DOHH2 (cell line): ENCODE measurements at regions not wholly inside any gene's neighbourhood (a gene's known extent, or its start where the extent isn't known, plus 50 kb on each side); places are given as distances from the start of the nearest gene placed in this dataset.
"Not testable (repeated sequence)": the region's sequence is repeated elsewhere in the genome, so short reads cannot be mapped to it uniquely, and the experiment has no call there.

Source experiments
- H3F3A ChIP-seq: fragments of 200-600 bp; sonication (generic), shearing (Covaris generic); 2 replicates; pipeline ENCODE4 v1.6.0; 2016; ENCODE audit warnings: antibody characterized with exemption, mild to moderate bottlenecking; ENCODE audit not compliant: control insufficient read depth, insufficient read depth
- H3K27ac ChIP-seq: fragments of 200-600 bp; sonication (generic); 2 replicates; pipeline ENCODE4 v1.5.1; 2014; ENCODE audit warnings: low read depth, mild to moderate bottlenecking, low read length, moderate library complexity
- H3K27me3 ChIP-seq: fragments of 200-600 bp; sonication (generic); 2 replicates; pipeline ENCODE4 v1.6.1; 2014; ENCODE audit warnings: mild to moderate bottlenecking, low read length, mixed read lengths; ENCODE audit not compliant: control insufficient read depth
- H3K36me3 ChIP-seq: fragments of 200-600 bp; sonication (generic); 2 replicates; pipeline ENCODE4 v1.6.1; 2014; ENCODE audit warnings: mild to moderate bottlenecking, low read length, moderate library complexity, mixed read lengths; ENCODE audit not compliant: control insufficient read depth
- H3K4me1 ChIP-seq: fragments of 200-600 bp; sonication (generic); 2 replicates; pipeline ENCODE4 v1.6.1; 2014; ENCODE audit warnings: mild to moderate bottlenecking, low read length, mixed read lengths; ENCODE audit not compliant: control insufficient read depth
- H3K4me2 ChIP-seq: fragments of 200-600 bp; sonication (generic); 2 replicates; pipeline ENCODE4 v1.6.0; 2014; ENCODE audit warnings: mild to moderate bottlenecking, low read length, moderate library complexity
- H3K4me3 ChIP-seq: fragments of 200-600 bp; sonication (generic); 2 replicates; pipeline ENCODE4 v1.5.1; 2014; ENCODE audit warnings: mild to moderate bottlenecking, low read length, mixed read lengths
- H3K79me2 ChIP-seq: fragments of 200-600 bp; sonication (generic); 2 replicates; pipeline ENCODE4 v1.6.1; 2014; ENCODE audit warnings: mild to moderate bottlenecking, low read length, mixed read lengths; ENCODE audit not compliant: control insufficient read depth
- H3K9me2 ChIP-seq: fragments of 200-600 bp; sonication (generic); replicated peaks from 2 replicates; pipeline ENCODE4 v1.6.1; 2014; ENCODE audit warnings: mild to moderate bottlenecking, low read length, mixed read lengths; ENCODE audit not compliant: control insufficient read depth
- H3K9me3 ChIP-seq: fragments of 200-600 bp; sonication (generic); 2 replicates; pipeline ENCODE4 v1.6.1; 2014; ENCODE audit warnings: antibody characterized with exemption, low read length, mixed read lengths; ENCODE audit not compliant: control insufficient read depth, insufficient read depth
- H4K20me1 ChIP-seq: fragments of 200-600 bp; sonication (generic); 2 replicates; pipeline ENCODE4 v1.6.0; 2014; ENCODE audit warnings: low read depth, mild to moderate bottlenecking, antibody characterized with exemption, low read length, moderate library complexity; ENCODE audit not compliant: control insufficient read depth, insufficient read depth
- EZH2phosphoT487 ChIP-seq: fragments of 200-600 bp; sonication (generic); IDR thresholded peaks from 2 replicates; pipeline ENCODE4 v1.6.1; 2017; ENCODE audit warnings: borderline replicate concordance, mild to moderate bottlenecking, antibody characterized with exemption, low read length, moderate library complexity, mixed read lengths
- TF ChIP-seq, protein P1 (sequence below): fragments of 200-600 bp; sonication (generic); IDR thresholded peaks from one replicate; pipeline ENCODE4 v1.5.1; 2014; ENCODE audit warnings: antibody characterized with exemption, mild to moderate bottlenecking, low read depth, low read length; ENCODE audit not compliant: poor library complexity, severe bottlenecking

DNA sequence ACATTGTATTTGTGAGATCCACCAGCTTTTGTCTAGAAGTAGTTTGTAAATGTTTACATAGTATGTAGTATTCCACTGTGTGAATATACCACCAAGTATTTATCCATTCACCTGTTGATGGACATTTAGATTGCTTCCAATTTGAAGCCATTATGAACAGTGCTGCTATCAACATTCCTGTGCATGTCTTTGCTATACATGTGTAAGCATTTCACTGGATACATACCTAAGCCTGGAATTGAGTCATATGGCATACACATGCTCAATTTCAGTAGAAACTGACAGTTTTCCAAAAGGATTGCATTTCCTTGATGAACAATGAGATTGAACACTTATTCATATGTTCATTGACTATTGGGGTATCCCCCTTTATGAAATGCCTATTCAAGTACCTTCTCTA lies 540.6 kb upstream of the SOX9 start:
- TF ChIP-seq, protein P1, sequence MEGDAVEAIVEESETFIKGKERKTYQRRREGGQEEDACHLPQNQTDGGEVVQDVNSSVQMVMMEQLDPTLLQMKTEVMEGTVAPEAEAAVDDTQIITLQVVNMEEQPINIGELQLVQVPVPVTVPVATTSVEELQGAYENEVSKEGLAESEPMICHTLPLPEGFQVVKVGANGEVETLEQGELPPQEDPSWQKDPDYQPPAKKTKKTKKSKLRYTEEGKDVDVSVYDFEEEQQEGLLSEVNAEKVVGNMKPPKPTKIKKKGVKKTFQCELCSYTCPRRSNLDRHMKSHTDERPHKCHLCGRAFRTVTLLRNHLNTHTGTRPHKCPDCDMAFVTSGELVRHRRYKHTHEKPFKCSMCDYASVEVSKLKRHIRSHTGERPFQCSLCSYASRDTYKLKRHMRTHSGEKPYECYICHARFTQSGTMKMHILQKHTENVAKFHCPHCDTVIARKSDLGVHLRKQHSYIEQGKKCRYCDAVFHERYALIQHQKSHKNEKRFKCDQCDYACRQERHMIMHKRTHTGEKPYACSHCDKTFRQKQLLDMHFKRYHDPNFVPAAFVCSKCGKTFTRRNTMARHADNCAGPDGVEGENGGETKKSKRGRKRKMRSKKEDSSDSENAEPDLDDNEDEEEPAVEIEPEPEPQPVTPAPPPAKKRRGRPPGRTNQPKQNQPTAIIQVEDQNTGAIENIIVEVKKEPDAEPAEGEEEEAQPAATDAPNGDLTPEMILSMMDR = no peak
- TF ChIP-seq EZH2phosphoT487 = no peak
- H3K36me3 ChIP-seq = no peaks in the 10 kb centered on the region
- no peaks in the 10 kb centered on the region for H4K20me1 ChIP-seq

DNA sequence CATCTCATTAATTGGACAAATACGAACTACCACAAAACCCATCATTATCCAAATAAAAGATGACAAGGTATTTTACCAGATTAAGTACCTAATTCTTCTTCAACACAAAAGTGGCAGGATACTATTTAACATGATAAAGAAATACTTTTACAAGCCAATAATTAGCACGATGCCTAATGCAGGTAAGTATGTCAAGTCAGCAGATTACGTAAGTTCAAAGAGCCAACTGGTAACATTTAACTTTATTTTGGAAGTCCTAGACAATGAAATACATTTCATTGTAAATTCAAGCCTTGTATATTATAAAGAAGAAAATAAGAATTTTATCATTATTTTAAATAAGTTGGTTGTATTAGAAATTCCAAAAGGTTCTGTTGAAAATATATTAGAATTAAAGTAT lies 535.3 kb upstream of the SOX9 start:
- Histone ChIP-seq H3K4me3 (no peak overlapping the region), H4K20me1 (no peaks in the 10 kb centered on the region), H3K27me3 (no peaks in the 10 kb centered on the region), H3K4me1 (no peaks in the 10 kb centered on the region), H3K36me3 (no peaks in the 10 kb centered on the region), H3K9me2 (no peaks in the 10 kb centered on the region), H3K9me3 (no peaks in the 10 kb centered on the region), H3K27ac (no peak overlapping the region), H3F3A (no peaks in the 10 kb centered on the region), H3K79me2 (no peaks in the 10 kb centered on the region), H3K4me2 (no peak overlapping the region)
- TF ChIP-seq, protein P1 = no peak
- TF ChIP-seq EZH2phosphoT487 = no peak

More for the DNA sequence above, 540.6 kb upstream of the SOX9 start:
- Histone ChIP-seq H3K4me3 (no peak overlapping the region), H3K9me2 (no peaks in the 10 kb centered on the region), H3K27ac (no peak overlapping the region), H3K79me2 (no peaks in the 10 kb centered on the region), H3K4me2 (no peak overlapping the region), H3K4me1 (no peaks in the 10 kb centered on the region), H3K9me3 (no peaks in the 10 kb centered on the region), H3K27me3 (no peaks in the 10 kb centered on the region), H3F3A (no peaks in the 10 kb centered on the region)

- Histone ChIP-seq H3K27me3 (no peaks in the 10 kb centered on the region), H3F3A (no peaks in the 10 kb centered on the region), H3K79me2 (no peaks in the 10 kb centered on the region), H3K9me2 (no peaks in the 10 kb centered on the region), H3K27ac (no peak overlapping the region), H3K4me1 (no peaks in the 10 kb centered on the region), H3K4me3 (no peak overlapping the region), H3K36me3 (no peaks in the 10 kb centered on the region), H4K20me1 (no peaks in the 10 kb centered on the region), H3K4me2 (no peak overlapping the region), H3K9me3 (no peaks in the 10 kb centered on the region)
- TF ChIP-seq EZH2phosphoT487 = no peak
- TF ChIP-seq, protein P1 = no peak
Measured at GRCh38 chr17:71592431-71592830, 528.4 kb upstream of the SOX9 start.

GRCh38 chr17:71593078-71593477 lies 527.7 kb upstream of the SOX9 start:
- Histone ChIP-seq H3K27me3 (no peaks in the 10 kb centered on the region), H3K36me3 (no peaks in the 10 kb centered on the region), H3K4me2 (no peak overlapping the region), H3K79me2 (no peaks in the 10 kb centered on the region), H3K4me1 (no peaks in the 10 kb centered on the region), H3K9me2 (no peaks in the 10 kb centered on the region), H3F3A (no peaks in the 10 kb centered on the region), H3K9me3 (no peaks in the 10 kb centered on the region), H4K20me1 (no peaks in the 10 kb centered on the region), H3K4me3 (no peak overlapping the region), H3K27ac (no peak overlapping the region)
- no peak for TF ChIP-seq EZH2phosphoT487
- TF ChIP-seq, protein P1 = no peak

- H3K36me3 ChIP-seq, H4K20me1 ChIP-seq, H3K27me3 ChIP-seq, H3K4me1 ChIP-seq, H3K4me3 ChIP-seq, H3F3A ChIP-seq, H3K4me2 ChIP-seq, H3K79me2 ChIP-seq, H3K27ac ChIP-seq, H3K9me3 ChIP-seq, H3K9me2 ChIP-seq: not testable (repeated sequence)
Measured at GRCh38 chr17:71599583-71599982, 521.2 kb upstream of the SOX9 start.
